HEK293 (cell line): ENCODE measurements at regions not wholly inside any gene's neighbourhood (a gene's known extent, or its start where the extent isn't known, plus 50 kb on each side); places are given as distances from the start of the nearest gene placed in this dataset.

Source experiments
- CTCF ChIA-PET: fragments of 350-600 bp; formaldehyde crosslinking; extraction: SDS; loops from one replicate; lab custom pipeline; 2021; ENCODE audit warnings: antibody characterized with exemption; lab: Yijun Ruan, JAX
- POLR2A ChIA-PET: fragments of 300-600 bp; formaldehyde crosslinking; extraction: SDS; loops from one replicate; lab custom pipeline; 2020; ENCODE audit warnings: antibody characterized with exemption, inconsistent platforms; lab: Yijun Ruan, JAX
- H3K27ac ChIP-seq: fragments of 200-500 bp; sonication (Bioruptor generic); 2 replicates; pipeline ENCODE4 v1.5.1; 2014; ENCODE audit warnings: low read depth, low read length, control low read depth, inconsistent platforms; ENCODE audit errors: extremely low read depth
- H3K36me3 ChIP-seq, 2 experiments: fragments of 200-500 bp in 1 of 2; sonication (Bioruptor generic) in 1 of 2; 1 replicate in 1 of 2; 2 replicates in 1 of 2; pipeline ENCODE4 v1.5.1; 2014 to 2017; ENCODE audit warnings: inconsistent platforms in 2 of 2, low read length in 2 of 2; ENCODE audit not compliant: control insufficient read depth in 2 of 2, insufficient read depth in 1 of 2
- H3K4me1 ChIP-seq: fragments of 200-500 bp; sonication (Bioruptor generic); 2 replicates; pipeline ENCODE4 v1.5.1; 2014; ENCODE audit warnings: mild to moderate bottlenecking, low read length, inconsistent platforms; ENCODE audit not compliant: control insufficient read depth, insufficient read depth
- H3K4me3 ChIP-seq: 2 replicates; pipeline ENCODE4 v1.5.1; 2011; ENCODE audit warnings: low read depth, mild to moderate bottlenecking, control low read depth, low read length, moderate library complexity
- H3K9me3 ChIP-seq: fragments of 200-500 bp; sonication (Bioruptor generic); 2 replicates; pipeline ENCODE4 v1.5.1; 2014; ENCODE audit warnings: low read depth, low read length, inconsistent platforms; ENCODE audit not compliant: control insufficient read depth, insufficient read depth
- KLF8 ChIP-seq: fragments of 450-650 bp; formaldehyde crosslinking; IDR thresholded peaks from 2 replicates; pipeline ENCODE4 v1.5.1; 2016; ENCODE audit warnings: missing biosample characterization, missing genetic modification characterization
- KLF9 ChIP-seq: fragments of 450-650 bp; formaldehyde crosslinking; IDR thresholded peaks from 2 replicates; pipeline ENCODE4 v1.5.1; 2016; ENCODE audit warnings: missing biosample characterization, missing genetic modification characterization, low read depth
- MEIS1 ChIP-seq: sonication (generic); formaldehyde crosslinking; IDR thresholded peaks from 2 replicates; pipeline ENCODE4 v1.8.1; 2022; ENCODE audit warnings: missing genetic modification reagents, mild to moderate bottlenecking, borderline replicate concordance
- SCRT1 ChIP-seq: fragments of 450-650 bp; formaldehyde crosslinking; IDR thresholded peaks from 2 replicates; pipeline ENCODE4 v1.5.1; 2016; ENCODE audit warnings: missing biosample characterization, missing genetic modification characterization, borderline replicate concordance
- ZBTB11 ChIP-seq: fragments of 450-650 bp; formaldehyde crosslinking; conservative IDR thresholded peaks from 2 replicates; pipeline ENCODE4 v1.5.1; 2016; ENCODE audit warnings: low read depth, missing biosample characterization, missing genetic modification characterization
- ZBTB8A ChIP-seq: fragments of 450-650 bp; formaldehyde crosslinking; IDR thresholded peaks from 2 replicates; pipeline ENCODE4 v1.5.1; 2016; ENCODE audit warnings: missing biosample characterization, missing genetic modification characterization
- ZNF138 ChIP-seq: fragments of 450-650 bp; formaldehyde crosslinking; IDR thresholded peaks from 2 replicates; pipeline ENCODE4 v1.5.1; 2016; ENCODE audit warnings: missing biosample characterization, missing genetic modification characterization, borderline replicate concordance
- ZNF24 ChIP-seq: fragments of 450-650 bp; formaldehyde crosslinking; IDR thresholded peaks from 2 replicates; pipeline ENCODE4 v1.5.1; 2016; ENCODE audit warnings: missing biosample characterization, missing genetic modification characterization
- ZNF394 ChIP-seq: fragments of 450-650 bp; formaldehyde crosslinking; IDR thresholded peaks from 2 replicates; pipeline ENCODE4 v1.5.1; 2016; ENCODE audit warnings: missing biosample characterization, missing genetic modification characterization, mild to moderate bottlenecking, moderate library complexity, borderline replicate concordance
- ZNF518A ChIP-seq: fragments of 450-650 bp; formaldehyde crosslinking; conservative IDR thresholded peaks from 2 replicates; pipeline ENCODE4 v1.5.1; 2016; ENCODE audit warnings: low read depth, missing biosample characterization, missing genetic modification characterization
- ZNF548 ChIP-seq: fragments of 450-650 bp; formaldehyde crosslinking; IDR thresholded peaks from 2 replicates; pipeline ENCODE4 v1.5.1; 2016; ENCODE audit warnings: missing biosample characterization, missing genetic modification characterization
- ZNF654 ChIP-seq: fragments of 450-650 bp; formaldehyde crosslinking; IDR thresholded peaks from 2 replicates; pipeline ENCODE4 v1.5.1; 2016; ENCODE audit warnings: low read depth, missing biosample characterization, missing genetic modification characterization
- ZNF658 ChIP-seq: fragments of 450-650 bp; formaldehyde crosslinking; IDR thresholded peaks from 2 replicates; pipeline ENCODE4; 2016; ENCODE audit warnings: missing biosample characterization, missing genetic modification characterization
- ZSCAN23 ChIP-seq: fragments of 450-650 bp; formaldehyde crosslinking; IDR thresholded peaks from 2 replicates; pipeline ENCODE4 v1.5.1; 2016; ENCODE audit warnings: missing biosample characterization, missing genetic modification characterization
- TF ChIP-seq, protein P1 (sequence below): fragments of 450-650 bp; IDR thresholded peaks from 2 replicates; pipeline ENCODE4 v1.5.1; 2018; ENCODE audit warnings: missing biosample characterization, missing genetic modification characterization

- H3K27ac ChIP-seq = no peak overlapping the region
- no peaks in the 10 kb centered on the region for H3K4me1 ChIP-seq
- no peaks in the 10 kb centered on the region for H3K36me3 ChIP-seq
- POLR2A ChIA-PET = no interaction called here
- TF ChIP-seq KLF8 (no peak), ZNF24 (tag by site-specific recombination) (no peak), SCRT1 (no peak), ZBTB11 (tag by site-specific recombination) (no peak)
- no peaks in the 10 kb centered on the region for H3K9me3 ChIP-seq
- CTCF ChIA-PET = interaction anchor here (0.7 kb wide), 1 partner anchor 33 kb away, joined by 4 read pairs; no protein-coding TSS in a partner anchor
- H3K4me3 ChIP-seq = no peak overlapping the region
Observed at GRCh38 chr12:18192119-18192518, 69.2 kb upstream of the PIK3C2G start.

DNA sequence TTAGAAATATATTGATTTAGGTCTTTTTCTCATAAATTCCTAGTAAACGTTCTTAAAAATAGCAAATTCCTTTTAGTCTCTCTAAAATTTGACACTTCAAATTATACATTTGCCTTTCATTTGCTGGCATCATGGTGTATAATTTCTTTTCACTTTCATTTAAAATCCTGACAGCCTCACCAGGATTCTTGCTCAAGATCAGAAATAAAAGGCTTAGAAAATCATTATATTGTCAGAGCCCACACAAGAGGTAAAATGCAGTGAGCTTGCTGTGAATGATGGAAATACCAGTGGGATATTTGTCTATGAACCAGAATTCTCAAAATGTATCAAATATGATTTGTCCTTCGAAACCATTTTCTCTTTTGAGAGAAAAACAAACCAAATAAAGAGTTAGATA, 78.2 kb upstream of the PIK3C2G start:
- ChIA-PET CTCF (no interaction called here), POLR2A (no interaction called here)

More for the DNA sequence above, 78.2 kb upstream of the PIK3C2G start:
- TF ChIP-seq ZNF658 (tag by site-specific recombination) (no peak), MEIS1 (no peak), ZNF518A (tag by site-specific recombination) (no peak), ZNF394 (no peak), ZSCAN23 (no peak), ZNF138 (tag by site-specific recombination) (no peak), KLF9 (tag by site-specific recombination) (no peak), ZNF548 (tag by site-specific recombination) (no peak), ZNF654 (no peak), ZBTB8A (tag by site-specific recombination) (no peak)
- TF ChIP-seq, protein P1, sequence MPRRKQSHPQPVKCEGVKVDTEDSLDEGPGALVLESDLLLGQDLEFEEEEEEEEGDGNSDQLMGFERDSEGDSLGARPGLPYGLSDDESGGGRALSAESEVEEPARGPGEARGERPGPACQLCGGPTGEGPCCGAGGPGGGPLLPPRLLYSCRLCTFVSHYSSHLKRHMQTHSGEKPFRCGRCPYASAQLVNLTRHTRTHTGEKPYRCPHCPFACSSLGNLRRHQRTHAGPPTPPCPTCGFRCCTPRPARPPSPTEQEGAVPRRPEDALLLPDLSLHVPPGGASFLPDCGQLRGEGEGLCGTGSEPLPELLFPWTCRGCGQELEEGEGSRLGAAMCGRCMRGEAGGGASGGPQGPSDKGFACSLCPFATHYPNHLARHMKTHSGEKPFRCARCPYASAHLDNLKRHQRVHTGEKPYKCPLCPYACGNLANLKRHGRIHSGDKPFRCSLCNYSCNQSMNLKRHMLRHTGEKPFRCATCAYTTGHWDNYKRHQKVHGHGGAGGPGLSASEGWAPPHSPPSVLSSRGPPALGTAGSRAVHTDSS = no peak
- no peaks in the 10 kb centered on the region for H3K36me3 ChIP-seq
- no peak overlapping the region for H3K27ac ChIP-seq
- no peaks in the 10 kb centered on the region for H3K4me1 ChIP-seq
- no peaks in the 10 kb centered on the region for H3K9me3 ChIP-seq
- H3K4me3 ChIP-seq = no peak overlapping the region
